ENCODE measurements at regions not wholly inside any gene's neighbourhood (a gene's known extent, or its start where the extent isn't known, plus 50 kb on each side); places are given as distances from the start of the nearest gene placed in this dataset.

DNA sequence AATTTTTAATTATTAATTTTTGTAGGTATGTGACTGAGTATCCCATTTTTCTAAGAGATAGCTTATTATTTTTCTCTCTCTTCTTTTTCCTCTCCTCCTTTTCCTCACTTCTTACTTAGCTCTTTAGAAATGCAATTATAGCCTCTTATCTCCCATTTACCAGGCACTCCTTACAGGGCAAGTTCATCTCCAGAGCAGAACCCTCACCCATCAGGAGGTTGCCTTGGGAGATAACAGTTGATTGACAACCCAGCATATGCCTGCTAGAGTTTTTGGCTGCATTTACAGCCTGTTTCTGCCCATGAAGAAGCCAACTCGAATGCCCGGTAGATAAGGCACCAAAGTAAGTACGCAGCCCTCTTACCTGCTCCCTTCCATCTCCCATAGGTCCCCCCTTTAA, 572.9 kb upstream of the ZFP42 start:
- H3K36me3 ChIP-seq (ENCODE audit: control insufficient read depth in 2 of 2, extremely low read depth in 1 of 2, insufficient read depth in 2 of 2, low read length in 2 of 2), result no peaks in the 10 kb centered on the region
- no peak overlapping the region for H2AFZ ChIP-seq (ENCODE audit: control insufficient read depth, low read length)
- no peak overlapping the region for H3K4me2 ChIP-seq (ENCODE audit: control insufficient read depth, extremely low read depth, insufficient read depth, low read depth, low read length)
- no peaks in the 10 kb centered on the region for H3K9me1 ChIP-seq (ENCODE audit: control insufficient read depth, extremely low read depth, insufficient read depth, low read length)
- H4K20me1 ChIP-seq (ENCODE audit: control insufficient read depth, extremely low read depth, insufficient read depth, low read length), result no peaks in the 10 kb centered on the region
- H3K79me2 ChIP-seq (ENCODE audit: control insufficient read depth, insufficient read depth, low read length), result no peaks in the 10 kb centered on the region
- FAIRE-seq, result no peak
- no peak overlapping the region for H3K4me3 ChIP-seq (ENCODE audit: control insufficient read depth in 2 of 3, extremely low read depth in 1 of 3, insufficient read depth in 2 of 3, low read depth in 1 of 3, low read length in 3 of 3)
- dilution Hi-C loops (cut with MboI; ENCODE audit: extremely low pct_ligation_motif_present, low sequenced_read_pairs), result no loop called here
- no peaks in the 10 kb centered on the region for H3K9me3 ChIP-seq (ENCODE audit: control insufficient read depth, low read depth, low read length)
- H3K27me3 ChIP-seq (ENCODE audit: control insufficient read depth, extremely low read depth, insufficient read depth, low read length), result no peaks in the 10 kb centered on the region
- H3K9ac ChIP-seq (ENCODE audit: control insufficient read depth, extremely low read depth, insufficient read depth, low read length), result no peak overlapping the region
- no peak for TF ChIP-seq EZH2 (IDR thresholded peaks at IDR 0.05; ENCODE audit: low read length)
- TF ChIP-seq, protein P1, sequence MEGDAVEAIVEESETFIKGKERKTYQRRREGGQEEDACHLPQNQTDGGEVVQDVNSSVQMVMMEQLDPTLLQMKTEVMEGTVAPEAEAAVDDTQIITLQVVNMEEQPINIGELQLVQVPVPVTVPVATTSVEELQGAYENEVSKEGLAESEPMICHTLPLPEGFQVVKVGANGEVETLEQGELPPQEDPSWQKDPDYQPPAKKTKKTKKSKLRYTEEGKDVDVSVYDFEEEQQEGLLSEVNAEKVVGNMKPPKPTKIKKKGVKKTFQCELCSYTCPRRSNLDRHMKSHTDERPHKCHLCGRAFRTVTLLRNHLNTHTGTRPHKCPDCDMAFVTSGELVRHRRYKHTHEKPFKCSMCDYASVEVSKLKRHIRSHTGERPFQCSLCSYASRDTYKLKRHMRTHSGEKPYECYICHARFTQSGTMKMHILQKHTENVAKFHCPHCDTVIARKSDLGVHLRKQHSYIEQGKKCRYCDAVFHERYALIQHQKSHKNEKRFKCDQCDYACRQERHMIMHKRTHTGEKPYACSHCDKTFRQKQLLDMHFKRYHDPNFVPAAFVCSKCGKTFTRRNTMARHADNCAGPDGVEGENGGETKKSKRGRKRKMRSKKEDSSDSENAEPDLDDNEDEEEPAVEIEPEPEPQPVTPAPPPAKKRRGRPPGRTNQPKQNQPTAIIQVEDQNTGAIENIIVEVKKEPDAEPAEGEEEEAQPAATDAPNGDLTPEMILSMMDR (optimal IDR thresholded peaks at IDR 0.05 in 1 of 3, IDR thresholded peaks at IDR 0.05 in 1 of 3, conservative IDR thresholded peaks at IDR 0.05 in 1 of 3; ENCODE audit: extremely low read depth in 1 of 3, insufficient read depth in 2 of 3, low read length in 3 of 3), result no peak
- no peak for DNase-seq (ENCODE audit: low read depth, low spot score)
- H3K4me1 ChIP-seq (ENCODE audit: control insufficient read depth, extremely low read depth, insufficient read depth, low read length), result no peaks in the 10 kb centered on the region
- H3K27ac ChIP-seq (ENCODE audit: control insufficient read depth, insufficient read depth, low read length), result no peak overlapping the region

DNA sequence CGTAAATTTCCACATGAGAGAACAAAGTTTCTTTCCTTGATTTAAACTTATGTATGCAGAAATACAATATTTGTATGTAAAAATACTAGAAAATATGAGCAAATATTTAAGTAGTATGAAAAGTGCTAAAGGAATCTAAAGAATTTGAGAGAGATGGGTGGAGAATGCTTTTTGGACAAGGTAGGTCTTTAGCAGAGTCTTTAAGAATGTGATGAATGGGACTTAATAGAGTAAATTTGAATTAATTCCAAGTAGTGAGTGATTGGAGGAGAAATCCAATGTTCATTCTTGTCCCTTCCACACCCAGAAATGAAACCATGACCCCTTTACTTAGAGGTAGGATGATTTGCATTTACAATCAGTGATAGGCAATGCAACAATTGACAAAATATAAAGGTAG, 570.9 kb upstream of the ZFP42 start:
- DNase-seq (ENCODE audit: low read depth, low spot score) (no peak), FAIRE-seq (no peak)
- Histone ChIP-seq H3K9me3 (ENCODE audit: control insufficient read depth, low read depth, low read length) (no peaks in the 10 kb centered on the region), H3K79me2 (ENCODE audit: control insufficient read depth, insufficient read depth, low read length) (no peaks in the 10 kb centered on the region), H4K20me1 (ENCODE audit: control insufficient read depth, extremely low read depth, insufficient read depth, low read length) (no peaks in the 10 kb centered on the region), H3K4me1 (ENCODE audit: control insufficient read depth, extremely low read depth, insufficient read depth, low read length) (no peaks in the 10 kb centered on the region), H3K4me2 (ENCODE audit: control insufficient read depth, extremely low read depth, insufficient read depth, low read depth, low read length) (no peak overlapping the region), H3K27ac (ENCODE audit: control insufficient read depth, insufficient read depth, low read length) (no peak overlapping the region), H3K36me3 (ENCODE audit: control insufficient read depth in 2 of 2, extremely low read depth in 1 of 2, insufficient read depth in 2 of 2, low read length in 2 of 2) (no peaks in the 10 kb centered on the region), H2AFZ (ENCODE audit: control insufficient read depth, low read length) (no peak overlapping the region), H3K9me1 (ENCODE audit: control insufficient read depth, extremely low read depth, insufficient read depth, low read length) (no peaks in the 10 kb centered on the region), H3K27me3 (ENCODE audit: control insufficient read depth, extremely low read depth, insufficient read depth, low read length) (no peaks in the 10 kb centered on the region), H3K9ac (ENCODE audit: control insufficient read depth, extremely low read depth, insufficient read depth, low read length) (no peak overlapping the region), H3K4me3 (ENCODE audit: control insufficient read depth in 2 of 3, extremely low read depth in 1 of 3, insufficient read depth in 2 of 3, low read depth in 1 of 3, low read length in 3 of 3) (no peak overlapping the region)
- dilution Hi-C loops (cut with MboI; ENCODE audit: extremely low pct_ligation_motif_present, low sequenced_read_pairs), result no loop called here
- TF ChIP-seq, protein P1 (optimal IDR thresholded peaks at IDR 0.05 in 1 of 3, IDR thresholded peaks at IDR 0.05 in 1 of 3, conservative IDR thresholded peaks at IDR 0.05 in 1 of 3; ENCODE audit: extremely low read depth in 1 of 3, insufficient read depth in 2 of 3, low read length in 3 of 3), result no peak
- TF ChIP-seq EZH2 (IDR thresholded peaks at IDR 0.05; ENCODE audit: low read length), result no peak
